Nephron progenitor cell (in vitro differentiated cells): ENCODE measurements at regions not wholly inside any gene's neighbourhood (a gene's known extent, or its start where the extent isn't known, plus 50 kb on each side); places are given as distances from the start of the nearest gene placed in this dataset.
A peak's percentile ranks its signal among the peaks of the same experiment; 100 is the strongest.
"Not testable (repeated sequence)": the region's sequence is repeated elsewhere in the genome, so short reads cannot be mapped to it uniquely, and the experiment has no call there.

Source experiments
- DNase-seq: peaks from one replicate; pipeline ENCODE4 v3.0.0; 2021
- H3K27ac Mint-ChIP-seq: 2 replicates; pipeline ENCODE4 v1.8.0; 2021; ENCODE audit warnings: mild to moderate bottlenecking, moderate library complexity, mixed read lengths
- H3K27me3 Mint-ChIP-seq: 2 replicates; pipeline ENCODE4 v1.8.0; 2021; ENCODE audit warnings: mild to moderate bottlenecking, low read depth, mixed read lengths; ENCODE audit not compliant: poor library complexity
- H3K36me3 Mint-ChIP-seq: 2 replicates; pipeline ENCODE4 v1.8.0; 2021; ENCODE audit warnings: low read depth, mixed read lengths
- H3K4me1 Mint-ChIP-seq: 2 replicates; pipeline ENCODE4 v1.8.0; 2021; ENCODE audit warnings: mixed read lengths
- H3K4me3 Mint-ChIP-seq: 2 replicates; pipeline ENCODE4 v1.8.0; 2021; ENCODE audit warnings: mild to moderate bottlenecking, moderate library complexity, mixed read lengths
- H3K9me3 Mint-ChIP-seq: 2 replicates; pipeline ENCODE4 v1.8.0; 2021; ENCODE audit warnings: mild to moderate bottlenecking, moderate library complexity, mixed read lengths
- CTCF ChIP-seq: fragments of 200-600 bp; sonication (generic); IDR thresholded peaks from 2 replicates; pipeline ENCODE4 v1.5.0; 2021; ENCODE audit warnings: antibody characterized with exemption

DNA sequence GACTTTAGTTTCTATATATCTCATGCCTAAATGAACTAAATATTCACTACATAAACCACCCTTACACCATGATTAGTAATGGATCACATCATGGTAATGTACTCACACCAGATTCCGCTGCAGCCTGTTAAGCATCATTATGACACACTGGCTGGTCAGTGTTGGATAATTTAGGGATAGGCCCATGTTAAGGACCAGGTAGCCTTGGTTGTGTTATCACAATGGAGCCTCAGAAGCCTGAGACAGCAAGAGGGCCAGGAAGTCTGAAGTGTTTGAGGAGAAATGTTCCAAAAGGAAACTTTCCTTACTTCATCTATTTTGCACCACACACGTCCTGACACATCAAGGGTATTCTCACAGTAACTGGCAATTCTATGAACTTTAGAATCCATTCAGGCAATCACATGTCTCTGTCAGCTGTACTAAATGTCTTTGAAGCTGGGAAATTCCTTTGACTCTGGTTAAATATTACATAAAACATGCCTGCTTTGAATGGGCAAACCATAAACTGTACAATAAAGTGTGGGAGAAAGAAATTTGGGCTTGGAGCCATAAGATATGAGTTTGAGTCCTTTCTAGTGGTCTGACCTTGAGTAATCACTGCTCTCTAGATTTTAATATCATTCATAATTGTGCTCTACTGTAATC is 105.3 kb upstream of the DPT start:
- no peaks in the 10 kb centered on the region for H3K27me3 Mint-ChIP-seq
- H3K36me3 Mint-ChIP-seq = no peaks in the 10 kb centered on the region
- H3K4me1 Mint-ChIP-seq = peaks cover 23% of the 10 kb centered on the region
- H3K4me3 Mint-ChIP-seq = no peak overlapping the region
- peak overlapping the region; percentile 21 for H3K27ac Mint-ChIP-seq
- no peak for DNase-seq
- peaks cover 17% of the 10 kb centered on the region for H3K9me3 Mint-ChIP-seq
- TF ChIP-seq CTCF = no peak

DNA sequence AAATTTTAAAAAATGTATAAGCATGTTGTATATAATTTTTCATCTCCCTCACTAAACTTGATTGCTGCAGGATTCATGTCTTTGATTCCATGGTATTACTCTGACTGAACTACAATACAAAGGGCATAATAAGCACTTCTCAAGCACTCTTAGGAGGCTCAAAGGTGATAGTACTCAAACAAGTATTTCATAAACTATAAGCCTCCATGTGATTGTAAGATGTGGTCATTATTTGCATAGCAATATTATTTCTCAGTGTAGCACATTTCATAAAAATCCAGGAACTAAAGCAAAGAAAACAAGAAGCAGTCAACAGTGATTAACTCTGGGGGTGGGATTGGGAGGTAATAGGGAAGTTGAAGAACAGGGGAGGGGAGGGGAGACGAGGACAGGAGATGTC is 106.2 kb upstream of the DPT start:
- Mint-ChIP-seq H3K27me3 (no peaks in the 10 kb centered on the region), H3K4me3 (no peak overlapping the region), H3K4me1 (peaks cover 19% of the 10 kb centered on the region), H3K36me3 (no peaks in the 10 kb centered on the region), H3K27ac (no peak overlapping the region), H3K9me3 (peaks cover 17% of the 10 kb centered on the region)
- no peak for DNase-seq
- no peak for TF ChIP-seq CTCF

- Mint-ChIP-seq H3K27me3 (no peaks in the 10 kb centered on the region), H3K4me1 (peaks cover 19% of the 10 kb centered on the region), H3K36me3 (no peaks in the 10 kb centered on the region), H3K9me3 (peaks cover 17% of the 10 kb centered on the region), H3K27ac (no peak overlapping the region), H3K4me3 (no peak overlapping the region)
- no peak for DNase-seq
- TF ChIP-seq CTCF = no peak
Observed at GRCh38 chr1:168835791-168836190, 106.8 kb upstream of the DPT start.

DNA sequence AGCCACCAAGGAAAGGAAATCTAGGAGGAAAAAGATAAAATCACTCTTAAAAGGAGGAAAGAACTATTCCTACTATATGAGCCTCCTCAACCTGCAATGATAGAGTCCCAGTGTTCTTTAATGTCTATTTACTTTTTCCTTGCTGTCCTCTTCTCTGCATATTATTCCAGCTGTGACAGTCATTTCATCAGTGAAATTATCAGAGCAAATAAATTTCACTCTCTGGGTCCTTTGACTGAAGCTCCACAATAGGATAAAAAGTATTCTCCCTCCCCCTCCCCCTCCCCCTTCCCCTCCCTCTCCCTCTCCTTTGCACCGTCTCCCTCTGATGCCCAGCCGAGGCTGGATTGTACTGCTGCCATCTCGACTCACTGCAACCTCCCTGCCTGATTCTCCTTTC is 107.5 kb upstream of the DPT start:
- TF ChIP-seq CTCF = no peak
- Mint-ChIP-seq H3K36me3 (no peaks in the 10 kb centered on the region), H3K4me3 (no peak overlapping the region), H3K4me1 (peaks cover 19% of the 10 kb centered on the region), H3K27me3 (no peaks in the 10 kb centered on the region), H3K27ac (no peak overlapping the region), H3K9me3 (peaks cover 17% of the 10 kb centered on the region)
- no peak for DNase-seq

DNA sequence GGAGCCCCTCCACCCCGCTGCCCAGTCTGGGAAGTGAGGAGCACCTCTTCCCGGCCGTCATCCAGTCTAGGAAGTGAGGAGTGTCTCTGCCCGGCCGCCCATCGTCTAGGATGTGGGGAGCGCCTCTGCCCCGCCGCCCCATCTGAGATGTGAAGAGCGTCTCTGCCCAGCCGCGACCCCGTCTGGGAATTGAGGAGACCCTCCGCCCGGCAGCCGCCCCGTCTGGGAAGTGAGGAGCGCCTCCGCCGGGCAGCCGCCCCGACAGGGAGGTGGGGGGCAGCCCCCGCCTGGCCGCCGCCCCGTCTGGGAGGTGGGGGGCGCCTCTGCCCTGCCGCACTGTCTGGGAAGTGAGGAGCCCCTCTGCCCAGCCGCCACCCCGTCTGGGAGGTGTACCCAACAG is 108.2 kb upstream of the DPT start:
- H3K27ac Mint-ChIP-seq, H3K4me3 Mint-ChIP-seq, H3K36me3 Mint-ChIP-seq, H3K27me3 Mint-ChIP-seq, DNase-seq: not testable (repeated sequence)
- Mint-ChIP-seq H3K4me1 (peaks cover 18% of the 10 kb centered on the region), H3K9me3 (peaks cover 17% of the 10 kb centered on the region)

GRCh38 chr1:168842306-168842705 is 113.3 kb upstream of the DPT start:
- Mint-ChIP-seq H3K36me3 (no peaks in the 10 kb centered on the region), H3K27ac (no peak overlapping the region)

More at GRCh38 chr1:168842306-168842705, 113.3 kb upstream of the DPT start:
- H3K27me3 Mint-ChIP-seq = peaks cover 3% of the 10 kb centered on the region
- H3K4me3 Mint-ChIP-seq = no peak overlapping the region
- peaks cover 8% of the 10 kb centered on the region for H3K4me1 Mint-ChIP-seq
- DNase-seq = no peak
- H3K9me3 Mint-ChIP-seq = peaks cover 11% of the 10 kb centered on the region
- TF ChIP-seq CTCF = no peak
